ENCODE measurements at regions not wholly inside any gene's neighbourhood (a gene's known extent, or its start where the extent isn't known, plus 50 kb on each side); places are given as distances from the start of the nearest gene placed in this dataset.

GRCh38 chr5:117454716-117455212, 880.1 kb upstream of the SEMA6A start:
- H3K9me3 ChIP-seq (ENCODE audit: insufficient read depth, low read length): peaks cover 6% of the 10 kb centered on the region; the same call in 1 of the 2 replicates
- no peak for DNase-seq (ENCODE audit: low read depth, low spot score)
- H3K4me3 ChIP-seq (ENCODE audit: insufficient read length, low read depth): no peak overlapping the region
- H3K27me3 ChIP-seq (ENCODE audit: insufficient read depth, insufficient read length): no peaks in the 10 kb centered on the region
- no peak overlapping the region for H3K9ac ChIP-seq (ENCODE audit: insufficient read length, low read depth)
- no peak for TF ChIP-seq SUZ12 (IDR thresholded peaks at IDR 0.05; ENCODE audit: extremely low read depth, insufficient read depth, insufficient read length)
- TF ChIP-seq YY1 (IDR thresholded peaks at IDR 0.05; ENCODE audit: insufficient read depth, insufficient read length): no peak
- TF ChIP-seq ZNF274 (IDR thresholded peaks at IDR 0.05; ENCODE audit: low read depth, low read length): no peak
- no peaks in the 10 kb centered on the region for H3K36me3 ChIP-seq (ENCODE audit: insufficient read depth, insufficient read length, low read length)
- no peaks in the 10 kb centered on the region for H3K4me1 ChIP-seq (ENCODE audit: insufficient read depth, insufficient read length)

DNA sequence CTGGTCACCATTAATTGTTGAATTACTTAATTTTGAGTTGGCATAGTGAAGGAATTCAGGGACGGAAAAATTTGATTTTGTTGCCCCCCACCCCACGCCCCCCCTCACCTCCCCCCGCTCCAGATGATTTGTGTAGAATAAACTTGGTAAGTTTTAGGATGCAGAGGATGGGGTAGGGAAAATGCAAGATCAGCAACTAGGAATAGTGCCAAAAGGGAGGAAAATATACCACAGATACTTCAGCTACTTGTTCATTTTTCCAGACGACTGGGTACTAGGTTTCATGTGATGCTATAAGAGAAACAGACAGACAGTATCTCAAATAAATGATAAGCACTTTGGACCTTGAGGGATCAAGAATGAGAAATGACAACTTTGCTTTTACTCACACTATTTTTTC, 862.2 kb upstream of the SEMA6A start:
- no peaks in the 10 kb centered on the region for H3K4me1 ChIP-seq (ENCODE audit: insufficient read depth, insufficient read length)
- no peak for TF ChIP-seq YY1 (IDR thresholded peaks at IDR 0.05; ENCODE audit: insufficient read depth, insufficient read length)
- no peak for TF ChIP-seq ZNF274 (IDR thresholded peaks at IDR 0.05; ENCODE audit: low read depth, low read length)
- TF ChIP-seq SUZ12 (IDR thresholded peaks at IDR 0.05; ENCODE audit: extremely low read depth, insufficient read depth, insufficient read length): no peak
- no peaks in the 10 kb centered on the region for H3K9me3 ChIP-seq (ENCODE audit: insufficient read depth, low read length)
- no peaks in the 10 kb centered on the region for H3K27me3 ChIP-seq (ENCODE audit: insufficient read depth, insufficient read length)
- H3K4me3 ChIP-seq (ENCODE audit: insufficient read length, low read depth): no peak overlapping the region
- H3K36me3 ChIP-seq (ENCODE audit: insufficient read depth, insufficient read length, low read length): no peaks in the 10 kb centered on the region
- no peak for DNase-seq (ENCODE audit: low read depth, low spot score)
- H3K9ac ChIP-seq (ENCODE audit: insufficient read length, low read depth): no peak overlapping the region

DNA sequence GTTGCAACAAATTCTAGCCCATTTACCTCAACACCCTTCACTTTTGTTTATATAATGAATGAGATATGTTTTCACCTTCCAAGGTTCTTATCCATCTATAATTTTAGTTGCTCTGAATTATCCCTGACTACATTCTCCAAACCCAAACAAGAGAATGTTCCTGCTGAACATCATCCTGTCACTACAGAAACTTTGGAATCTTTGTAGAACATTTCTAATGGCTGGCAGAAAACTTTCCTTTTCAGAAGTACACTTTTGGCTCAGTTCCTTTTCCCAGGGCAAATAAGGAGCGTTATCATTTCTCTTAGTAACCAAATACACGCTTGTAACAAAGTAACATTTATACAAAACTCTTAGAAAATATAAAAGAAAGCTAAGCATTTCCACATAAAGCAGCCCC, 860.6 kb upstream of the SEMA6A start:
- H3K4me3 ChIP-seq (ENCODE audit: insufficient read length, low read depth): no peak overlapping the region
- no peaks in the 10 kb centered on the region for H3K4me1 ChIP-seq (ENCODE audit: insufficient read depth, insufficient read length)
- TF ChIP-seq SUZ12 (IDR thresholded peaks at IDR 0.05; ENCODE audit: extremely low read depth, insufficient read depth, insufficient read length) (no peak), YY1 (IDR thresholded peaks at IDR 0.05; ENCODE audit: insufficient read depth, insufficient read length) (no peak), ZNF274 (IDR thresholded peaks at IDR 0.05; ENCODE audit: low read depth, low read length) (no peak)
- no peaks in the 10 kb centered on the region for H3K9me3 ChIP-seq (ENCODE audit: insufficient read depth, low read length)
- DNase-seq (ENCODE audit: low read depth, low spot score): no peak
- H3K9ac ChIP-seq (ENCODE audit: insufficient read length, low read depth): no peak overlapping the region
- no peaks in the 10 kb centered on the region for H3K27me3 ChIP-seq (ENCODE audit: insufficient read depth, insufficient read length)
- no peaks in the 10 kb centered on the region for H3K36me3 ChIP-seq (ENCODE audit: insufficient read depth, insufficient read length, low read length)

DNA sequence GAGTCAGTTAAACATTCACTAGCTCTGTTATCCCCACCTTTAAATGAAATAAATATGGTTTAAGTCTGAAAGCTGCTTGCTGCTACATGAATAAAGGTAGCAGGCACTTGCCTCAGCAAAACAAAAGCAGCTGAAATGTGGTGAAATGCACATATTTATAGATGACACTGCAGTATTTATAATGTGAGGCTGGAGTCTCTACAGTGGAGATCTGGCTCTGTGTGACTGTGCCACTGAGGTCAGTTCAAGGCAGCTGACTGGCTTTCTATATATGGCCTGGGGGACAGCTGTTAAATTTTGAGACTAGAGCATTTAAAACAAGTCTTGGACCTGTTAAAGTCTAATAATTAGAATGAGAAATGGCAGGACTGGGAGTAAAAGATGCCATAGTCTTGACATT, 859.6 kb upstream of the SEMA6A start:
- Histone ChIP-seq H3K36me3 (ENCODE audit: insufficient read depth, insufficient read length, low read length) (no peaks in the 10 kb centered on the region), H3K9me3 (ENCODE audit: insufficient read depth, low read length) (no peaks in the 10 kb centered on the region), H3K9ac (ENCODE audit: insufficient read length, low read depth) (no peak overlapping the region), H3K27me3 (ENCODE audit: insufficient read depth, insufficient read length) (no peaks in the 10 kb centered on the region), H3K4me3 (ENCODE audit: insufficient read length, low read depth) (no peak overlapping the region), H3K4me1 (ENCODE audit: insufficient read depth, insufficient read length) (no peaks in the 10 kb centered on the region)
- no peak for TF ChIP-seq ZNF274 (IDR thresholded peaks at IDR 0.05; ENCODE audit: low read depth, low read length)
- DNase-seq (ENCODE audit: low read depth, low spot score): no peak

DNA sequence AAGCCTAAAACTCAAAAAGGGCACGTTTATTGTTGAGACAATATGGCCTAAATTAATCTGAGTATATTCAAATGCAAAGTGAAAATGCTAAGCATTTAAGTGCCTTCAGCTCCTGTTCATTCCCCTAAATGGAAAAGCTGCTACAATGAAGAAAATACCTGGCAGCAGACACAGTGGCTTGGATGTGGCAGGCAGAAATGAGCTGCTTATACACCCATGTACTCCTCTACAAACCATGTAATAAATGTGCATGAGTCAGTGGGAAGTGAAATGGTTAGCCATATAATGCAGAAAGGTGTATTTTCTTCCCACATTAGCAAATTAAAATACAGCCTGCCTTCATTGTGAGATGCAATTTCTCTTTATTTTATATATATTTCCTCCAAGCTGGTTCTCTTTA, 859.2 kb upstream of the SEMA6A start:
- Histone ChIP-seq H3K4me3 (ENCODE audit: insufficient read length, low read depth) (no peak overlapping the region), H3K27me3 (ENCODE audit: insufficient read depth, insufficient read length) (no peaks in the 10 kb centered on the region), H3K36me3 (ENCODE audit: insufficient read depth, insufficient read length, low read length) (no peaks in the 10 kb centered on the region), H3K4me1 (ENCODE audit: insufficient read depth, insufficient read length) (no peaks in the 10 kb centered on the region), H3K9ac (ENCODE audit: insufficient read length, low read depth) (no peak overlapping the region), H3K9me3 (ENCODE audit: insufficient read depth, low read length) (no peaks in the 10 kb centered on the region)
- no peak for DNase-seq (ENCODE audit: low read depth, low spot score)
- TF ChIP-seq YY1 (IDR thresholded peaks at IDR 0.05; ENCODE audit: insufficient read depth, insufficient read length) (no peak), ZNF274 (IDR thresholded peaks at IDR 0.05; ENCODE audit: low read depth, low read length) (no peak), SUZ12 (IDR thresholded peaks at IDR 0.05; ENCODE audit: extremely low read depth, insufficient read depth, insufficient read length) (no peak)

DNA sequence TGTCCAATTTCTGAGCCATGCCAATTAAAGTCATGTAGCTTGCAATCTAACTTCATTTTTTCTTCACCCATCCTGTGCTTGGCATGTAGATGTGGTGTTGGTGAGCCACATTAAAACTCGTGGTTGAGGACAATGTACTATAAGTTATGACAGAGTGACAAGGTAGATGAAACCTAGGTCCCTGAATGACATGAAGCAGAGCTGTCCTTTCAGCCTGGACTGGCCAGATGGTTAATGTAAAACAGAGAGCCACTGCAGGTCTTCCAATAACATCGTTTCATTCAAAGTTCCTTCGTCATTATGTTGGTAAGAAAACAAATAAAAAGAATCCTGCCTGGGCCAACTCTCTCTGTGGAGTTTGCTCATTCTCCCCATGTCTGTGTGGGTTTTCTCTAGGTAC, 856.5 kb upstream of the SEMA6A start:
- no peak for DNase-seq (ENCODE audit: low read depth, low spot score)
- Histone ChIP-seq H3K27me3 (ENCODE audit: insufficient read depth, insufficient read length) (no peaks in the 10 kb centered on the region), H3K9me3 (ENCODE audit: insufficient read depth, low read length) (no peaks in the 10 kb centered on the region), H3K4me1 (ENCODE audit: insufficient read depth, insufficient read length) (no peaks in the 10 kb centered on the region), H3K9ac (ENCODE audit: insufficient read length, low read depth) (no peak overlapping the region), H3K4me3 (ENCODE audit: insufficient read length, low read depth) (no peak overlapping the region), H3K36me3 (ENCODE audit: insufficient read depth, insufficient read length, low read length) (no peaks in the 10 kb centered on the region)
- TF ChIP-seq YY1 (IDR thresholded peaks at IDR 0.05; ENCODE audit: insufficient read depth, insufficient read length) (no peak), SUZ12 (IDR thresholded peaks at IDR 0.05; ENCODE audit: extremely low read depth, insufficient read depth, insufficient read length) (no peak), ZNF274 (IDR thresholded peaks at IDR 0.05; ENCODE audit: low read depth, low read length) (no peak)

DNA sequence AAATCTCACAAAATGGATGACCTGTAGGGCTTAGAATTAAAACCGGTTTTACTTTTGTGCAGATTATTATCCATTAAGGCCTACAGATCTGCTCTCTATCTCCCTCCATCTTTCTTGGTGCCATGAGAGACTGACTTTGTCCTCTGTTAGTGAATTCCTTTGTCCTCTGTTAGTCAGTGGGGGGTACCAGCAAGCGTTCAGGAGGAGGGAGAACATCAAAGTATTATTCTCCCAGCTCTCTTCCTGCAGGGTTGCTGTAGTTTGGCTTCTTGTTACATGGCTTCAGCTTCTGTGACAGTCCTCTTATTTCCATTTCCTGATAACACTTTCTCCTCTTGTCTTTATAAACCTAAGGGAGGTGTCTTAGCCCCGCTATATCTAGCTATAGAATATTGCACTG, 850.5 kb upstream of the SEMA6A start:
- no peak for TF ChIP-seq ZNF274 (IDR thresholded peaks at IDR 0.05; ENCODE audit: low read depth, low read length)
- TF ChIP-seq SUZ12 (IDR thresholded peaks at IDR 0.05; ENCODE audit: extremely low read depth, insufficient read depth, insufficient read length): no peak
- no peak for TF ChIP-seq YY1 (IDR thresholded peaks at IDR 0.05; ENCODE audit: insufficient read depth, insufficient read length)
- Histone ChIP-seq H3K4me1 (ENCODE audit: insufficient read depth, insufficient read length) (no peaks in the 10 kb centered on the region), H3K27me3 (ENCODE audit: insufficient read depth, insufficient read length) (no peaks in the 10 kb centered on the region), H3K9ac (ENCODE audit: insufficient read length, low read depth) (no peak overlapping the region), H3K4me3 (ENCODE audit: insufficient read length, low read depth) (no peak overlapping the region), H3K36me3 (ENCODE audit: insufficient read depth, insufficient read length, low read length) (no peaks in the 10 kb centered on the region), H3K9me3 (ENCODE audit: insufficient read depth, low read length) (no peaks in the 10 kb centered on the region)
- no peak for DNase-seq (ENCODE audit: low read depth, low spot score)

GRCh38 chr5:117424559-117424958, 849.9 kb upstream of the SEMA6A start:
- no peaks in the 10 kb centered on the region for H3K9me3 ChIP-seq (ENCODE audit: insufficient read depth, low read length)
- H3K9ac ChIP-seq (ENCODE audit: insufficient read length, low read depth): no peak overlapping the region
- TF ChIP-seq ZNF274 (IDR thresholded peaks at IDR 0.05; ENCODE audit: low read depth, low read length): no peak
- TF ChIP-seq SUZ12 (IDR thresholded peaks at IDR 0.05; ENCODE audit: extremely low read depth, insufficient read depth, insufficient read length): no peak
- no peak for TF ChIP-seq YY1 (IDR thresholded peaks at IDR 0.05; ENCODE audit: insufficient read depth, insufficient read length)
- DNase-seq (ENCODE audit: low read depth, low spot score): no peak
- no peaks in the 10 kb centered on the region for H3K4me1 ChIP-seq (ENCODE audit: insufficient read depth, insufficient read length)
- H3K27me3 ChIP-seq (ENCODE audit: insufficient read depth, insufficient read length): no peaks in the 10 kb centered on the region
- H3K36me3 ChIP-seq (ENCODE audit: insufficient read depth, insufficient read length, low read length): no peaks in the 10 kb centered on the region
- H3K4me3 ChIP-seq (ENCODE audit: insufficient read length, low read depth): no peak overlapping the region

Measured in NT2/D1 (cell line).